GM21515 (cell line): ENCODE measurements at regions not wholly inside any gene's neighbourhood (a gene's known extent, or its start where the extent isn't known, plus 50 kb on each side); places are given as distances from the start of the nearest gene placed in this dataset.
A peak's percentile ranks its signal among the peaks of the same experiment; 100 is the strongest.
"Not testable (repeated sequence)": the region's sequence is repeated elsewhere in the genome, so short reads cannot be mapped to it uniquely, and the experiment has no call there.

Experiments used
- ATAC-seq: cut with Tn5 transposase; IDR thresholded peaks from one replicate; pipeline ENCODE4 v1.9.1; 2021; ENCODE audit not compliant: unreplicated experiment

- peak; percentile 100 for ATAC-seq
Measured at GRCh38 chr9:41273549-41274267, 84.6 kb upstream of the ZNG1F start.

- peak; percentile 43 for ATAC-seq
Measured at GRCh38 chr9:41272879-41273548, 83.9 kb upstream of the ZNG1F start.

GRCh38 chr9:41270992-41271391, 81.9 kb upstream of the ZNG1F start:
- not testable (repeated sequence) for ATAC-seq

GRCh38 chr9:41269471-41269870, 80.4 kb upstream of the ZNG1F start:
- not testable (repeated sequence) for ATAC-seq

GRCh38 chr9:41269054-41269453, 79.9 kb upstream of the ZNG1F start:
- not testable (repeated sequence) for ATAC-seq

GRCh38 chr9:41266602-41267001, 77.5 kb upstream of the ZNG1F start:
- not testable (repeated sequence) for ATAC-seq

GRCh38 chr9:41266000-41266399, 76.9 kb upstream of the ZNG1F start:
- ATAC-seq: not testable (repeated sequence)

- ATAC-seq: not testable (repeated sequence)
Measured at GRCh38 chr9:41251973-41252372, 62.9 kb upstream of the ZNG1F start.

- ATAC-seq: not testable (repeated sequence)
Measured at GRCh38 chr9:41251101-41251500, 62.0 kb upstream of the ZNG1F start.

GRCh38 chr9:41246702-41247101, 57.6 kb upstream of the ZNG1F start:
- ATAC-seq: not testable (repeated sequence)
